DND-41 (cell line): ENCODE measurements at regions not wholly inside any gene's neighbourhood (a gene's known extent, or its start where the extent isn't known, plus 50 kb on each side); places are given as distances from the start of the nearest gene placed in this dataset.

Experiments
- EZH2 ChIP-seq: IDR thresholded peaks from 3 replicates; pipeline ENCODE4 v1.6.1; 2012; ENCODE audit warnings: borderline replicate concordance, low read depth, mild to moderate bottlenecking, moderate library complexity, low read length, inconsistent platforms; ENCODE audit not compliant: severe bottlenecking
- TF ChIP-seq, protein P1 (sequence below): IDR thresholded peaks from 2 replicates; pipeline ENCODE4 v1.5.1; 2012; ENCODE audit warnings: borderline replicate concordance, low read length, moderate library complexity, mild to moderate bottlenecking; ENCODE audit not compliant: poor library complexity, severe bottlenecking; ENCODE audit errors: extremely low read depth

DNA sequence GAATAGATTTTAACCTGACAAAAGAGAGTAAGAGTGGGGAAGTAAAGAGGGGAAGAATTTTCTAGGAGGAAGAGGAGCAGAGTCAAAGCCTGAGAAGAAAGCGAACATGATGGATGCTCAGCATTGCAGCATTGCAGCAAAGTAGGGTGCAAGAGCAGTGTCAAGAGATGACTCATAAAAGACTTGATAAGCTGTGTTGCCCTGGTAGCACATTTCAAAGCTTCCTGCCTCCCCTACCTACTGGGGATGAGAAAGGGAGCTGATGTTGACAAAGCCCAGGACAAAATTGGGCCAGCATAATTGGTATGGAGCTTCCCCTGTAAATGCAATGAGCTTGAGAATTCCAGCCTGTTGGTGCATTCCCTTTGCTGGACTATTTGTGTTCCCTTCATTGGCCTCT, 121.6 kb upstream of the ST8SIA2 start:
- TF ChIP-seq, protein P1, sequence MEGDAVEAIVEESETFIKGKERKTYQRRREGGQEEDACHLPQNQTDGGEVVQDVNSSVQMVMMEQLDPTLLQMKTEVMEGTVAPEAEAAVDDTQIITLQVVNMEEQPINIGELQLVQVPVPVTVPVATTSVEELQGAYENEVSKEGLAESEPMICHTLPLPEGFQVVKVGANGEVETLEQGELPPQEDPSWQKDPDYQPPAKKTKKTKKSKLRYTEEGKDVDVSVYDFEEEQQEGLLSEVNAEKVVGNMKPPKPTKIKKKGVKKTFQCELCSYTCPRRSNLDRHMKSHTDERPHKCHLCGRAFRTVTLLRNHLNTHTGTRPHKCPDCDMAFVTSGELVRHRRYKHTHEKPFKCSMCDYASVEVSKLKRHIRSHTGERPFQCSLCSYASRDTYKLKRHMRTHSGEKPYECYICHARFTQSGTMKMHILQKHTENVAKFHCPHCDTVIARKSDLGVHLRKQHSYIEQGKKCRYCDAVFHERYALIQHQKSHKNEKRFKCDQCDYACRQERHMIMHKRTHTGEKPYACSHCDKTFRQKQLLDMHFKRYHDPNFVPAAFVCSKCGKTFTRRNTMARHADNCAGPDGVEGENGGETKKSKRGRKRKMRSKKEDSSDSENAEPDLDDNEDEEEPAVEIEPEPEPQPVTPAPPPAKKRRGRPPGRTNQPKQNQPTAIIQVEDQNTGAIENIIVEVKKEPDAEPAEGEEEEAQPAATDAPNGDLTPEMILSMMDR: no peak
- TF ChIP-seq EZH2: no peak
